Esophagus muscularis mucosa (tissue), 4 donors: ENCODE measurements at regions not wholly inside any gene's neighbourhood (a gene's known extent, or its start where the extent isn't known, plus 50 kb on each side); places are given as distances from the start of the nearest gene placed in this dataset.

Experiments
- DNase-seq: peaks from one replicate; pipeline ENCODE4 v3.0.0-alpha.2; 2017; ENCODE audit errors: extremely low spot score
- H3K27ac ChIP-seq, 4 donors: fragments of 200-600 bp; sonication (generic); replicated peaks in 1 of 4; 1 replicate in 3 of 4; 2 replicates in 1 of 4; pipeline ENCODE4 v1.5.1; 2016 to 2019; ENCODE audit warnings: mild to moderate bottlenecking in 1 of 4
- H3K27me3 ChIP-seq, 4 donors: fragments of 200-600 bp; sonication (generic); one replicate each; pipeline versions ENCODE4 v1.5.1 to v1.6.0; 2016 to 2019
- H3K36me3 ChIP-seq, 4 donors: fragments of 200-600 bp; sonication (generic); one replicate each; pipeline ENCODE4 v1.5.1; 2016 to 2019
- H3K4me1 ChIP-seq, 4 donors: fragments of 200-600 bp; sonication (generic); one replicate each; pipeline ENCODE4 v1.5.1; 2016 to 2019
- H3K4me3 ChIP-seq, 4 donors: fragments of 200-600 bp; sonication (generic); 1 replicate in 2 of 4; 2 replicates in 2 of 4; pipeline ENCODE4 v1.5.1; 2016 to 2019; ENCODE audit warnings: mild to moderate bottlenecking in 4 of 4, moderate library complexity in 1 of 4
- H3K9me3 ChIP-seq, 4 donors: fragments of 200-600 bp; sonication (generic); 1 replicate in 3 of 4; 2 replicates in 1 of 4; pipeline ENCODE4 v1.5.1; 2016 to 2019
- CTCF ChIP-seq, 3 experiments: fragments of 200-600 bp in 2 of 3; fragments of 450-650 bp in 1 of 3; sonication (generic) in 2 of 3; IDR thresholded peaks; one replicate each; pipeline ENCODE4 v1.5.1; 2017 to 2019; ENCODE audit warnings: antibody characterized with exemption in 3 of 3, mild to moderate bottlenecking in 2 of 3, moderate library complexity in 1 of 3
- EP300 ChIP-seq: sonication (generic); formaldehyde crosslinking; IDR thresholded peaks from one replicate; pipeline ENCODE4 v1.6.1; 2017; ENCODE audit warnings: antibody characterized with exemption
- POLR2A ChIP-seq: fragments of 450-650 bp; IDR thresholded peaks from one replicate; pipeline ENCODE4 v1.6.1; 2017; ENCODE audit warnings: antibody characterized with exemption, moderate library complexity, mild to moderate bottlenecking, low read depth
- POLR2AphosphoS5 ChIP-seq, 2 donors: sonication (generic); formaldehyde crosslinking; IDR thresholded peaks; one replicate each; pipeline ENCODE4 v1.6.1; 2017; ENCODE audit warnings: antibody characterized with exemption in 2 of 2
- WGBS: methylation state at CpG from one replicate; pipeline ENCODE4 v1.1.5; 2018; 5-methylcytosine and 5-hydroxymethylcytosine counted together
- intact Hi-C: fragments of 100-400 bp; cut with DNase I; formaldehyde crosslinking; loops from one replicate; pipeline ENCODE4 v1.15.1; 2023

- TF ChIP-seq EP300, result no peak
- TF ChIP-seq POLR2A, result no peak
- TF ChIP-seq POLR2AphosphoS5 (IDR thresholded peaks at IDR 0.05), result no peak
- TF ChIP-seq CTCF (IDR thresholded peaks at IDR 0.05), result no peak
- WGBS, result 82% methylated on average over 2 of the region's 2 CpGs
- DNase-seq, result no peak
- no peaks in the 10 kb centered on the region for H3K36me3 ChIP-seq
- no peak overlapping the region for H3K4me3 ChIP-seq
- no peaks in the 10 kb centered on the region for H3K4me1 ChIP-seq
- no peak overlapping the region for H3K27ac ChIP-seq
- no peaks in the 10 kb centered on the region for H3K9me3 ChIP-seq
- intact Hi-C loops, result no loop called here
- H3K27me3 ChIP-seq, result no peaks in the 10 kb centered on the region
These were observed 181.0 kb upstream of the FGGY start for GRCh38 chr1:59115865-59116264.

GRCh38 chr1:59116920-59117542, 179.9 kb upstream of the FGGY start:
- no peak for TF ChIP-seq POLR2AphosphoS5 (IDR thresholded peaks at IDR 0.05)
- no peak for TF ChIP-seq CTCF (IDR thresholded peaks at IDR 0.05)
- TF ChIP-seq EP300, result no peak
- no peak for TF ChIP-seq POLR2A
- Histone ChIP-seq H3K4me3 (no peak overlapping the region), H3K36me3 (no peaks in the 10 kb centered on the region), H3K9me3 (no peaks in the 10 kb centered on the region), H3K27ac (no peak overlapping the region), H3K27me3 (no peaks in the 10 kb centered on the region), H3K4me1 (no peaks in the 10 kb centered on the region)
- peak; percentile 57 for DNase-seq
- 61% methylated on average over 4 of the region's 4 CpGs for WGBS
- intact Hi-C loops, result no loop called here

GRCh38 chr1:59122527-59122926, 174.4 kb upstream of the FGGY start:
- intact Hi-C loops, result no loop called here
- 72% methylated on average over 5 of the region's 5 CpGs for WGBS

GRCh38 chr1:59123081-59123681, 173.7 kb upstream of the FGGY start:
- no peaks in the 10 kb centered on the region for H3K4me1 ChIP-seq
- H3K9me3 ChIP-seq, result no peaks in the 10 kb centered on the region
- peak; percentile 26 for DNase-seq
- no peak overlapping the region for H3K27ac ChIP-seq
- WGBS, result 94% methylated on average over 2 of the region's 2 CpGs
- H3K36me3 ChIP-seq, result no peaks in the 10 kb centered on the region
- no peaks in the 10 kb centered on the region for H3K27me3 ChIP-seq
- TF ChIP-seq EP300 (no peak), POLR2AphosphoS5 (IDR thresholded peaks at IDR 0.05) (no peak), POLR2A (no peak), CTCF (IDR thresholded peaks at IDR 0.05) (no peak)
- intact Hi-C loops, result no loop called here
- no peak overlapping the region for H3K4me3 ChIP-seq

More at GRCh38 chr1:59122527-59122926, 174.4 kb upstream of the FGGY start:
- no peak for TF ChIP-seq POLR2AphosphoS5 (IDR thresholded peaks at IDR 0.05)
- DNase-seq, result peak; percentile 19
- H3K4me1 ChIP-seq, result no peaks in the 10 kb centered on the region
- H3K27me3 ChIP-seq, result no peaks in the 10 kb centered on the region
- no peak overlapping the region for H3K27ac ChIP-seq
- H3K9me3 ChIP-seq, result no peaks in the 10 kb centered on the region
- H3K36me3 ChIP-seq, result no peaks in the 10 kb centered on the region
- H3K4me3 ChIP-seq, result no peak overlapping the region

GRCh38 chr1:59124166-59124565, 172.7 kb upstream of the FGGY start:
- no peaks in the 10 kb centered on the region for H3K27me3 ChIP-seq
- H3K27ac ChIP-seq, result no peak overlapping the region
- H3K9me3 ChIP-seq, result no peaks in the 10 kb centered on the region
- H3K36me3 ChIP-seq, result no peaks in the 10 kb centered on the region
- DNase-seq, result peak; percentile 29
- peaks cover 0 to 6% (median 2%) of the 10 kb centered on the region in 4 donors for H3K4me1 ChIP-seq
- H3K4me3 ChIP-seq, result no peak overlapping the region
- intact Hi-C loops, result no loop called here
- TF ChIP-seq EP300 (no peak), CTCF (IDR thresholded peaks at IDR 0.05) (no peak), POLR2A (no peak), POLR2AphosphoS5 (IDR thresholded peaks at IDR 0.05) (no peak)
- WGBS, result 97% methylated on average over 2 of the region's 2 CpGs
